Keratinocyte (primary cell): ENCODE measurements at regions not wholly inside any gene's neighbourhood (a gene's known extent, or its start where the extent isn't known, plus 50 kb on each side); places are given as distances from the start of the nearest gene placed in this dataset.

ENCODE experiments used
- DNase-seq: peaks from one replicate; pipeline ENCODE4 v3.0.0-alpha.2; 2011; ENCODE audit warnings: low read depth, missing footprints, low spot score
- FAIRE-seq: peaks from 2 replicates; lab custom pipeline; 2011; peaks lifted over from hg19 to GRCh38; lab: Jason Lieb, UNC
- H2AFZ ChIP-seq: 2 replicates; pipeline ENCODE4 v1.6.0; 2012; ENCODE audit warnings: low read length, control low read depth, inconsistent platforms; ENCODE audit not compliant: control insufficient read depth
- H3K27ac ChIP-seq: 2 replicates; pipeline ENCODE4 v1.5.1; 2011; ENCODE audit warnings: low read length; ENCODE audit not compliant: control insufficient read depth, insufficient read depth
- H3K27me3 ChIP-seq: 3 replicates; pipeline ENCODE4 v1.6.0; 2011; ENCODE audit warnings: low read length; ENCODE audit not compliant: control insufficient read depth, insufficient read depth; ENCODE audit errors: extremely low read depth
- H3K36me3 ChIP-seq, 2 experiments: 2 replicates in 1 of 2; 3 replicates in 1 of 2; pipeline ENCODE4 v1.5.1; 2011; ENCODE audit warnings: low read length in 2 of 2, mild to moderate bottlenecking in 1 of 2; ENCODE audit not compliant: control insufficient read depth in 2 of 2, insufficient read depth in 2 of 2; ENCODE audit errors: extremely low read depth in 1 of 2
- H3K4me1 ChIP-seq: 3 replicates; pipeline ENCODE4 v1.5.1; 2011; ENCODE audit warnings: low read length; ENCODE audit not compliant: control insufficient read depth, insufficient read depth; ENCODE audit errors: extremely low read depth
- H3K4me2 ChIP-seq: 3 replicates; pipeline ENCODE4 v1.6.0; 2011; ENCODE audit warnings: low read depth, low read length; ENCODE audit not compliant: control insufficient read depth, insufficient read depth; ENCODE audit errors: extremely low read depth
- H3K4me3 ChIP-seq, 3 experiments: fragments of 200-600 bp in 1 of 3; sonication (generic) in 1 of 3; 2 replicates in 2 of 3; 3 replicates in 1 of 3; pipeline ENCODE4 v1.5.1; 2011 to 2016; ENCODE audit warnings: low read length in 3 of 3, mild to moderate bottlenecking in 3 of 3, control low read depth in 2 of 3, inconsistent platforms in 1 of 3, low read depth in 1 of 3, mixed read lengths in 1 of 3, mixed run types in 1 of 3, moderate library complexity in 1 of 3; ENCODE audit not compliant: control insufficient read depth in 2 of 3, insufficient read depth in 2 of 3; ENCODE audit errors: extremely low read depth in 1 of 3
- H3K79me2 ChIP-seq: 2 replicates; pipeline ENCODE4 v1.6.0; 2012; ENCODE audit warnings: low read length; ENCODE audit not compliant: control insufficient read depth, insufficient read depth
- H3K9ac ChIP-seq: 3 replicates; pipeline ENCODE4 v1.6.0; 2011; ENCODE audit warnings: low read length; ENCODE audit not compliant: control insufficient read depth, insufficient read depth; ENCODE audit errors: extremely low read depth
- H3K9me1 ChIP-seq: 3 replicates; pipeline ENCODE4 v1.6.0; 2011; ENCODE audit warnings: low read length; ENCODE audit not compliant: control insufficient read depth, insufficient read depth; ENCODE audit errors: extremely low read depth
- H3K9me3 ChIP-seq: 2 replicates; pipeline ENCODE4 v1.5.1; 2012; ENCODE audit warnings: low read depth, low read length; ENCODE audit not compliant: control insufficient read depth
- H4K20me1 ChIP-seq: 3 replicates; pipeline ENCODE4 v1.6.0; 2011; ENCODE audit warnings: low read length; ENCODE audit not compliant: control insufficient read depth, insufficient read depth; ENCODE audit errors: extremely low read depth
- CTCF ChIP-seq, 3 experiments: IDR thresholded peaks in 1 of 3; conservative IDR thresholded peaks in 1 of 3; optimal IDR thresholded peaks in 1 of 3; 2 replicates in 2 of 3; 3 replicates in 1 of 3; pipeline versions ENCODE3 to v1.5.1; 2011; ENCODE audit warnings: low read length in 3 of 3, mild to moderate bottlenecking in 3 of 3, moderate library complexity in 2 of 3, control low read depth in 1 of 3, inconsistent platforms in 1 of 3; ENCODE audit not compliant: insufficient read depth in 2 of 3; ENCODE audit errors: extremely low read depth in 1 of 3
- EZH2 ChIP-seq: IDR thresholded peaks from one replicate; pipeline ENCODE4 v1.6.1; 2012; ENCODE audit warnings: inconsistent platforms, mild to moderate bottlenecking, low read length, moderate library complexity
- dilution Hi-C: fragments of 300-500 bp; cut with MboI; formaldehyde crosslinking; loops from one replicate; pipeline ENCODE4 v1.7.0; 2020; ENCODE audit warnings: low sequenced_read_pairs; ENCODE audit not compliant: extremely low pct_ligation_motif_present

GRCh38 chr2:7891312-7891711, 790.5 kb upstream of the ID2 start:
- Histone ChIP-seq H3K9me1 (no peaks in the 10 kb centered on the region), H3K4me3 (no peak overlapping the region), H3K9ac (no peak overlapping the region), H3K79me2 (no peaks in the 10 kb centered on the region), H3K9me3 (no peaks in the 10 kb centered on the region), H3K4me2 (no peak overlapping the region), H2AFZ (no peak overlapping the region), H3K27me3 (no peaks in the 10 kb centered on the region), H3K4me1 (no peaks in the 10 kb centered on the region), H3K27ac (no peak overlapping the region), H3K36me3 (no peaks in the 10 kb centered on the region), H4K20me1 (no peaks in the 10 kb centered on the region)
- TF ChIP-seq EZH2 = no peak
- no peak for TF ChIP-seq CTCF (optimal IDR thresholded peaks at IDR 0.05 in 1 of 3, IDR thresholded peaks at IDR 0.05 in 1 of 3, conservative IDR thresholded peaks at IDR 0.05 in 1 of 3; ENCODE audit: extremely low read depth in 1 of 3, insufficient read depth in 2 of 3, low read length in 3 of 3)
- dilution Hi-C loops = no loop called here
- no peak for DNase-seq
- no peak for FAIRE-seq

GRCh38 chr2:7895289-7895688, 786.6 kb upstream of the ID2 start:
- Histone ChIP-seq H3K9me1 (no peaks in the 10 kb centered on the region), H3K4me3 (no peak overlapping the region), H2AFZ (no peak overlapping the region), H3K27me3 (no peaks in the 10 kb centered on the region), H3K27ac (no peak overlapping the region), H3K4me2 (no peak overlapping the region), H3K9ac (no peak overlapping the region), H3K9me3 (no peaks in the 10 kb centered on the region), H4K20me1 (no peaks in the 10 kb centered on the region), H3K79me2 (no peaks in the 10 kb centered on the region), H3K36me3 (no peaks in the 10 kb centered on the region), H3K4me1 (no peaks in the 10 kb centered on the region)
- dilution Hi-C loops = no loop called here
- DNase-seq = no peak
- no peak for TF ChIP-seq EZH2
- no peak for TF ChIP-seq CTCF (optimal IDR thresholded peaks at IDR 0.05 in 1 of 3, IDR thresholded peaks at IDR 0.05 in 1 of 3, conservative IDR thresholded peaks at IDR 0.05 in 1 of 3; ENCODE audit: extremely low read depth in 1 of 3, insufficient read depth in 2 of 3, low read length in 3 of 3)
- FAIRE-seq = no peak
